Neural cell (in vitro differentiated cells): ENCODE measurements at regions not wholly inside any gene's neighbourhood (a gene's known extent, or its start where the extent isn't known, plus 50 kb on each side); places are given as distances from the start of the nearest gene placed in this dataset.

ENCODE experiments used
- MXI1 ChIP-seq: fragments of 450-650 bp; conservative IDR thresholded peaks from 2 replicates; pipeline ENCODE4 v1.6.1; 2014; ENCODE audit warnings: antibody characterized with exemption, mild to moderate bottlenecking; ENCODE audit not compliant: poor library complexity, severe bottlenecking
- POLR2AphosphoS5 ChIP-seq: IDR thresholded peaks from 2 replicates; pipeline ENCODE4 v1.6.1; 2012
- RAD21 ChIP-seq: fragments of 450-650 bp; conservative IDR thresholded peaks from 2 replicates; pipeline ENCODE4 v1.6.1; 2014; ENCODE audit warnings: antibody characterized with exemption, mild to moderate bottlenecking, moderate library complexity
- TF ChIP-seq, protein P1 (sequence below): fragments of 450-650 bp; IDR thresholded peaks from 2 replicates; pipeline ENCODE4 v1.5.1; 2014; ENCODE audit warnings: antibody characterized with exemption, mild to moderate bottlenecking, moderate library complexity; ENCODE audit not compliant: poor library complexity, severe bottlenecking
- TF ChIP-seq, protein P2 (sequence below): IDR thresholded peaks from 2 replicates; pipeline ENCODE4 v1.6.1; 2012; ENCODE audit warnings: borderline replicate concordance

DNA sequence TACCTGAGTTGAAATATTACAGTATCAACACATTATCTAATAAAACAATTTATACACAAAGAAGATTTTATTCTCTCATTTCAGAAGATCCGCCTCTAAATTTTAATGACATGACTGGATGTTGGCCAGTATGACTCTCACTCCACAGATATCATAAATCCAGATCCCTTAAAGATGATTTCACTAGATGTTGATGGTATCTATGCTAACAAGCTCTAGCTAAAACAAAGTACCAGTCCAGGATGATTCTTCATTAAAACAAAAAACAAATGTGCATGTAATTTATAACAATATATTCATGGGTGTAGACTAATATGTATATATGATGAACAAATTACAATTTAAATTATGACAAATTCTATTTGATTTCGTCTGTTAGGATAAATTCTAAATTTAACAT lies 708.4 kb downstream of the SATB2 start:
- TF ChIP-seq, protein P1, sequence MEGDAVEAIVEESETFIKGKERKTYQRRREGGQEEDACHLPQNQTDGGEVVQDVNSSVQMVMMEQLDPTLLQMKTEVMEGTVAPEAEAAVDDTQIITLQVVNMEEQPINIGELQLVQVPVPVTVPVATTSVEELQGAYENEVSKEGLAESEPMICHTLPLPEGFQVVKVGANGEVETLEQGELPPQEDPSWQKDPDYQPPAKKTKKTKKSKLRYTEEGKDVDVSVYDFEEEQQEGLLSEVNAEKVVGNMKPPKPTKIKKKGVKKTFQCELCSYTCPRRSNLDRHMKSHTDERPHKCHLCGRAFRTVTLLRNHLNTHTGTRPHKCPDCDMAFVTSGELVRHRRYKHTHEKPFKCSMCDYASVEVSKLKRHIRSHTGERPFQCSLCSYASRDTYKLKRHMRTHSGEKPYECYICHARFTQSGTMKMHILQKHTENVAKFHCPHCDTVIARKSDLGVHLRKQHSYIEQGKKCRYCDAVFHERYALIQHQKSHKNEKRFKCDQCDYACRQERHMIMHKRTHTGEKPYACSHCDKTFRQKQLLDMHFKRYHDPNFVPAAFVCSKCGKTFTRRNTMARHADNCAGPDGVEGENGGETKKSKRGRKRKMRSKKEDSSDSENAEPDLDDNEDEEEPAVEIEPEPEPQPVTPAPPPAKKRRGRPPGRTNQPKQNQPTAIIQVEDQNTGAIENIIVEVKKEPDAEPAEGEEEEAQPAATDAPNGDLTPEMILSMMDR: no peak
- TF ChIP-seq POLR2AphosphoS5 (no peak), RAD21 (no peak), MXI1 (no peak)
- TF ChIP-seq, protein P2, sequence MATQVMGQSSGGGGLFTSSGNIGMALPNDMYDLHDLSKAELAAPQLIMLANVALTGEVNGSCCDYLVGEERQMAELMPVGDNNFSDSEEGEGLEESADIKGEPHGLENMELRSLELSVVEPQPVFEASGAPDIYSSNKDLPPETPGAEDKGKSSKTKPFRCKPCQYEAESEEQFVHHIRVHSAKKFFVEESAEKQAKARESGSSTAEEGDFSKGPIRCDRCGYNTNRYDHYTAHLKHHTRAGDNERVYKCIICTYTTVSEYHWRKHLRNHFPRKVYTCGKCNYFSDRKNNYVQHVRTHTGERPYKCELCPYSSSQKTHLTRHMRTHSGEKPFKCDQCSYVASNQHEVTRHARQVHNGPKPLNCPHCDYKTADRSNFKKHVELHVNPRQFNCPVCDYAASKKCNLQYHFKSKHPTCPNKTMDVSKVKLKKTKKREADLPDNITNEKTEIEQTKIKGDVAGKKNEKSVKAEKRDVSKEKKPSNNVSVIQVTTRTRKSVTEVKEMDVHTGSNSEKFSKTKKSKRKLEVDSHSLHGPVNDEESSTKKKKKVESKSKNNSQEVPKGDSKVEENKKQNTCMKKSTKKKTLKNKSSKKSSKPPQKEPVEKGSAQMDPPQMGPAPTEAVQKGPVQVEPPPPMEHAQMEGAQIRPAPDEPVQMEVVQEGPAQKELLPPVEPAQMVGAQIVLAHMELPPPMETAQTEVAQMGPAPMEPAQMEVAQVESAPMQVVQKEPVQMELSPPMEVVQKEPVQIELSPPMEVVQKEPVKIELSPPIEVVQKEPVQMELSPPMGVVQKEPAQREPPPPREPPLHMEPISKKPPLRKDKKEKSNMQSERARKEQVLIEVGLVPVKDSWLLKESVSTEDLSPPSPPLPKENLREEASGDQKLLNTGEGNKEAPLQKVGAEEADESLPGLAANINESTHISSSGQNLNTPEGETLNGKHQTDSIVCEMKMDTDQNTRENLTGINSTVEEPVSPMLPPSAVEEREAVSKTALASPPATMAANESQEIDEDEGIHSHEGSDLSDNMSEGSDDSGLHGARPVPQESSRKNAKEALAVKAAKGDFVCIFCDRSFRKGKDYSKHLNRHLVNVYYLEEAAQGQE: no peak
